ENCODE measurements at regions not wholly inside any gene's neighbourhood (a gene's known extent, or its start where the extent isn't known, plus 50 kb on each side); places are given as distances from the start of the nearest gene placed in this dataset.

DNA sequence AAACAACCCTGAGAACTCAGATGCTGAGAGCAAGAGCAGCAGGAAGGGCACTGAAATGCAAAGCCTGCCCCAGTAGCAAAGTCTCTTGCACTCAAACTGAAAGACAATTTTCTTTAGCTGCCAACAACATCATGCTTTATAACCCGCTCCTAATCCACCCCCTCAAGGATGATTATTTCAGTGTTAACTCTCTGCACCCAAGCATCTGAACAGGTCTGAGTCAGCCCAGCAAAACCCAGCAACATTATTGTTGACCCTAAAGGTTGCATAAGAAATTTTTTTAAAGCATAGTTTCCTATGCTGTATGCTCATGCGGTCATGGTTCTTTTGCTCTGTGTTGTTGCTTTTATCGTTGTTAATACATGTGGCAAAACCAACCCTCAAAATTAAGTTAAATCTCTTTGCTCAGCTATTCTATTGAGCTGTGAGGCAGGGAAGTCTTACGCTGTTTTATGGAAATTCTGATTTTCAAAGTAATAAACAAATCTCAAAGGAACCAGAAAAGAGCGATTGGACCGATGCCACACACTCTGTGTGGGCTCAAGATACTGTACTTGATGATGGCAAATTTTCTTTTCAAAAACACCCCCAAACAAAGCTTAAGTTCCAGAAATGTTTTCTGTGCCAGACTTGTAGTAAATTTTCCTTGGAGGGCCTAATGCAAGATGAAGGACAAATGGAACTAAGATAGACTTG, 440.6 kb upstream of the MPDZ start:
- TF ChIP-seq EZH2 (IDR thresholded peaks at IDR 0.05; ENCODE audit: borderline replicate concordance, low read length): no peak
- TF ChIP-seq, protein P1, sequence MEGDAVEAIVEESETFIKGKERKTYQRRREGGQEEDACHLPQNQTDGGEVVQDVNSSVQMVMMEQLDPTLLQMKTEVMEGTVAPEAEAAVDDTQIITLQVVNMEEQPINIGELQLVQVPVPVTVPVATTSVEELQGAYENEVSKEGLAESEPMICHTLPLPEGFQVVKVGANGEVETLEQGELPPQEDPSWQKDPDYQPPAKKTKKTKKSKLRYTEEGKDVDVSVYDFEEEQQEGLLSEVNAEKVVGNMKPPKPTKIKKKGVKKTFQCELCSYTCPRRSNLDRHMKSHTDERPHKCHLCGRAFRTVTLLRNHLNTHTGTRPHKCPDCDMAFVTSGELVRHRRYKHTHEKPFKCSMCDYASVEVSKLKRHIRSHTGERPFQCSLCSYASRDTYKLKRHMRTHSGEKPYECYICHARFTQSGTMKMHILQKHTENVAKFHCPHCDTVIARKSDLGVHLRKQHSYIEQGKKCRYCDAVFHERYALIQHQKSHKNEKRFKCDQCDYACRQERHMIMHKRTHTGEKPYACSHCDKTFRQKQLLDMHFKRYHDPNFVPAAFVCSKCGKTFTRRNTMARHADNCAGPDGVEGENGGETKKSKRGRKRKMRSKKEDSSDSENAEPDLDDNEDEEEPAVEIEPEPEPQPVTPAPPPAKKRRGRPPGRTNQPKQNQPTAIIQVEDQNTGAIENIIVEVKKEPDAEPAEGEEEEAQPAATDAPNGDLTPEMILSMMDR (IDR thresholded peaks at IDR 0.05; ENCODE audit: low read length): no peak
- Histone ChIP-seq H3K9me2 (ENCODE audit: low read depth, low read length) (no peaks in the 10 kb centered on the region), H3K36me3 (ENCODE audit: insufficient read depth, low read length) (no peaks in the 10 kb centered on the region), H4K20me1 (ENCODE audit: insufficient read depth, low read length) (no peaks in the 10 kb centered on the region), H3K4me2 (ENCODE audit: low read length) (no peak overlapping the region), H3K4me3 (ENCODE audit: low read depth, low read length, poor library complexity, severe bottlenecking) (no peak overlapping the region), H3K9ac (ENCODE audit: low read length) (no peak overlapping the region), H3K27me3 (ENCODE audit: insufficient read depth, low read length) (no peaks in the 10 kb centered on the region), H3K9me3 (ENCODE audit: low read length) (no peaks in the 10 kb centered on the region), H3K4me1 (ENCODE audit: insufficient read depth, low read length, severe bottlenecking) (no peaks in the 10 kb centered on the region), H2AFZ (ENCODE audit: low read length) (no peak overlapping the region), H3K79me2 (ENCODE audit: insufficient read depth, low read length) (no peaks in the 10 kb centered on the region), H3F3A (ENCODE audit: insufficient read depth, low read length) (no peaks in the 10 kb centered on the region), H3K27ac (ENCODE audit: low read depth, low read length, poor library complexity, severe bottlenecking) (no peak overlapping the region)

GRCh38 chr9:13719446-13719845, 440.0 kb upstream of the MPDZ start:
- H2AFZ ChIP-seq (ENCODE audit: low read length): no peak overlapping the region

DNA sequence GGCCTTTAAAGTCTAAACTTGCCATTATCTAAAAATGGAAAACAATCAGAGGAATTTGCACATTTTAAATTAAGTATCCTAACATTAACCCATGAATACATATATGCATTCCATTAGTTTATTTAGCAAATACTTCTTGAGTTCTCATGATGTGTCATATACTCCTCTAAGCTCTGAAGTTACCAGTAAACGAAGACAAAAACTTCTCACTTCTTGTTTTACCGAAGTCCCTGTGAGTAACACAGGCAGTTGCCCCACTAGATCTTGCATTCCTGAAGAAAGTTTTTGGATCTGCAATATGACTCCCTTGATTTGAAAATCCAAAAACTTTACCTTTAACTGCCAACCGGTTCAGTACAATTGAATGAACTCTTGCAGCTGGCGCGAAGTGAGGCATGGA, 439.0 kb upstream of the MPDZ start:
- H3F3A ChIP-seq (ENCODE audit: insufficient read depth, low read length): no peaks in the 10 kb centered on the region
- H3K9ac ChIP-seq (ENCODE audit: low read length): no peak overlapping the region
- no peak for TF ChIP-seq EZH2 (IDR thresholded peaks at IDR 0.05; ENCODE audit: borderline replicate concordance, low read length)
- TF ChIP-seq, protein P1 (IDR thresholded peaks at IDR 0.05; ENCODE audit: low read length): no peak
- H3K4me2 ChIP-seq (ENCODE audit: low read length): no peak overlapping the region
- H3K36me3 ChIP-seq (ENCODE audit: insufficient read depth, low read length): no peaks in the 10 kb centered on the region
- no peaks in the 10 kb centered on the region for H3K9me3 ChIP-seq (ENCODE audit: low read length)
- no peaks in the 10 kb centered on the region for H4K20me1 ChIP-seq (ENCODE audit: insufficient read depth, low read length)
- H3K9me2 ChIP-seq (ENCODE audit: low read depth, low read length): no peaks in the 10 kb centered on the region
- no peak overlapping the region for H3K27ac ChIP-seq (ENCODE audit: low read depth, low read length, poor library complexity, severe bottlenecking)
- no peaks in the 10 kb centered on the region for H3K4me1 ChIP-seq (ENCODE audit: insufficient read depth, low read length, severe bottlenecking)
- H3K27me3 ChIP-seq (ENCODE audit: insufficient read depth, low read length): no peaks in the 10 kb centered on the region
- H3K79me2 ChIP-seq (ENCODE audit: insufficient read depth, low read length): no peaks in the 10 kb centered on the region
- H3K4me3 ChIP-seq (ENCODE audit: low read depth, low read length, poor library complexity, severe bottlenecking): no peak overlapping the region
- no peak overlapping the region for H2AFZ ChIP-seq (ENCODE audit: low read length)

More at GRCh38 chr9:13719446-13719845, 440.0 kb upstream of the MPDZ start:
- H3K27ac ChIP-seq (ENCODE audit: low read depth, low read length, poor library complexity, severe bottlenecking): no peak overlapping the region
- no peaks in the 10 kb centered on the region for H3K4me1 ChIP-seq (ENCODE audit: insufficient read depth, low read length, severe bottlenecking)
- H3K4me3 ChIP-seq (ENCODE audit: low read depth, low read length, poor library complexity, severe bottlenecking): no peak overlapping the region
- no peaks in the 10 kb centered on the region for H3K36me3 ChIP-seq (ENCODE audit: insufficient read depth, low read length)
- no peaks in the 10 kb centered on the region for H3K9me3 ChIP-seq (ENCODE audit: low read length)
- H4K20me1 ChIP-seq (ENCODE audit: insufficient read depth, low read length): no peaks in the 10 kb centered on the region
- no peak overlapping the region for H3K4me2 ChIP-seq (ENCODE audit: low read length)
- no peaks in the 10 kb centered on the region for H3K27me3 ChIP-seq (ENCODE audit: insufficient read depth, low read length)
- no peaks in the 10 kb centered on the region for H3F3A ChIP-seq (ENCODE audit: insufficient read depth, low read length)
- no peaks in the 10 kb centered on the region for H3K79me2 ChIP-seq (ENCODE audit: insufficient read depth, low read length)
- no peaks in the 10 kb centered on the region for H3K9me2 ChIP-seq (ENCODE audit: low read depth, low read length)
- no peak for TF ChIP-seq EZH2 (IDR thresholded peaks at IDR 0.05; ENCODE audit: borderline replicate concordance, low read length)
- TF ChIP-seq, protein P1 (IDR thresholded peaks at IDR 0.05; ENCODE audit: low read length): no peak
- no peak overlapping the region for H3K9ac ChIP-seq (ENCODE audit: low read length)
